ENCODE measurements at regions not wholly inside any gene's neighbourhood (a gene's known extent, or its start where the extent isn't known, plus 50 kb on each side); places are given as distances from the start of the nearest gene placed in this dataset.
A peak's percentile ranks its signal among the peaks of the same experiment; 100 is the strongest.
"Not testable (repeated sequence)": the region's sequence is repeated elsewhere in the genome, so short reads cannot be mapped to it uniquely, and the experiment has no call there.

GRCh38 chr3:147157631-147158030, 248.7 kb downstream of the ZIC4 start:
- no peaks in the 10 kb centered on the region for H3K27me3 ChIP-seq (ENCODE audit: control insufficient read depth, insufficient read depth, low read length)
- no peak overlapping the region for H3K4me3 ChIP-seq (ENCODE audit: insufficient read depth, low read depth, low read length)
- no peak for DNase-seq

DNA sequence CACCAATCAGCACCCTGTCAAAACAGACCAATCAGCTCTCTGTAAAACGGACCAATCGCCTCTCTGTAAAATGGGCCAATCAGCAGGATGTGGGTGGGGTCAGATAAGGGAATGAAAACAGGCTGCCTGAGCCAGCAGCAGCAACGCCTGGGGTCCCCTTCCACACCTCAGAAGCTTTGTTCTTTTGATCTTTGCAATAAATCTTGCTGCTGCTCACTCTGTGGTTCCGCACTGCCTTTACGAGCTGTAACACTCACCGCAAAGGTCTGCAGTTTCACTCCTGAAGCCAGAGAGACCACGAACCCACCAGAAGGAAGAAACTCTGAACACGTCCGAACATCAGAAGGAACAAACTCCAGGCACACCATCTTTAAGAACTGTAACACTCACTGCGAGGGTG, 251.4 kb downstream of the ZIC4 start:
- not testable (repeated sequence) for H3K4me3 ChIP-seq (ENCODE audit: insufficient read depth, low read depth, low read length); DNase-seq; H3K27me3 ChIP-seq (ENCODE audit: control insufficient read depth, insufficient read depth, low read length); H3K36me3 ChIP-seq (replicated peaks; ENCODE audit: control insufficient read depth, insufficient read depth, low read length)

More at GRCh38 chr3:147157631-147158030, 248.7 kb downstream of the ZIC4 start:
- no peaks in the 10 kb centered on the region for H3K36me3 ChIP-seq (replicated peaks; ENCODE audit: control insufficient read depth, insufficient read depth, low read length)

- no peak overlapping the region for H3K4me3 ChIP-seq (ENCODE audit: insufficient read depth, low read depth, low read length)
- H3K36me3 ChIP-seq (replicated peaks; ENCODE audit: control insufficient read depth, insufficient read depth, low read length) = no peaks in the 10 kb centered on the region
- DNase-seq = no peak
- H3K27me3 ChIP-seq (ENCODE audit: control insufficient read depth, insufficient read depth, low read length) = no peaks in the 10 kb centered on the region
Measured at GRCh38 chr3:147153830-147154539, 252.4 kb downstream of the ZIC4 start.

DNA sequence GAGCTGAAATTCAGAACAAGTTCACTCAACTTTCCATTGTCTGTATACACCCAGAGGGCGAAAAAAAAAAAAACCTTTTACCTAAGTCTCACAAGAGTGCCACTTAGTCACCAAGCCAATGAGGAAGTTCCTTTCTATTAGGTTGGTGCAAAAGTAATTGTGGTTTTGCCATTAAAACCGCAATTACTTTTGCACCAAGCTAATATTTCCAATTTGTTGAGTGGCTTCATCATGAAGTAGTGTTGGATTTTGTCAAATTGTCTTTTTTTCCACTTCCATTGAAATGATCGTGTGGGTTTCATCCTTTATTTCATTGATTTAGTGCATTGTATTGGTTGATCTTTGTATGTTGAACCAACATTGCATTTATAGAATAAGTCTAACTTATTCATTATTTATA, 253.9 kb downstream of the ZIC4 start:
- no peak for DNase-seq
- H3K4me3 ChIP-seq (ENCODE audit: insufficient read depth, low read depth, low read length) = no peak overlapping the region
- H3K27me3 ChIP-seq (ENCODE audit: control insufficient read depth, insufficient read depth, low read length) = no peaks in the 10 kb centered on the region
- no peaks in the 10 kb centered on the region for H3K36me3 ChIP-seq (replicated peaks; ENCODE audit: control insufficient read depth, insufficient read depth, low read length)

DNA sequence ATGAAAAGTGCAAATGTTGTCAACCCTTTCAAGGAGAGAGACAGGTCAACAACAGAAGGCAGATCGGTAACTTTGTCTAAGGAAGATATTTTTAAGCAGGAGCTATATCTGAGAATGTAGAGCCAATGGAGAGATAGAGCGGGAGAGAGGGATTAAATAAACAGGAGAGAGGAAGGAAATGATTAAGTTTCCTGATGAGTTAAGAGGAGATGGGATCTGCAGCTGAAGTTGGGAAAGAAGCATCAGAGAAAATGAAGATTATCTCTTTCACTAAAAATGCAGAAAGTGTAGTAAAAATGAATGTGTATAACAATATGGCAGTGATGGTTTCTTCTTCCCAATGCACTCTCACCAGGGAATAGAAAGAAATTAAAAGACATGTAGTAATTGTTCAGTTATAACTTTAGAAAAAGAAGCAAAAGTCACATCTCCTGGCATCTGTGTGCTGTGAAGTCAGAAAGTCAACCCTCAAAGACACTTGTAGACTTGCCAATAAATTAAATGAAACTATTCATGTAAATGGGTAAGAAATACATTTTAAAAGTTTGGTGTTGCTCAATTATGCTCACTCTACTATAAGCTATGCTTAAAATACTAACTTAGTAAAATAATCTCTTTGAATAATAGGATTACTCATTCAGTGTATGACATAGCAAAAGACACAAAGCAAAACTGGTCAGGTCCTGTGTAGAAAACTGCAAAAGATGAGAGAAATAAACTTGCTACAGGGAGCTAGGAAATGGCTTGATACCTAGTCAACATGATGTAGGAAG, 264.6 kb downstream of the ZIC4 start:
- Histone ChIP-seq H3K27me3 (ENCODE audit: control insufficient read depth, insufficient read depth, low read length) (no peaks in the 10 kb centered on the region), H3K4me3 (ENCODE audit: insufficient read depth, low read depth, low read length) (no peak overlapping the region), H3K36me3 (replicated peaks; ENCODE audit: control insufficient read depth, insufficient read depth, low read length) (no peaks in the 10 kb centered on the region)
- no peak for DNase-seq

DNA sequence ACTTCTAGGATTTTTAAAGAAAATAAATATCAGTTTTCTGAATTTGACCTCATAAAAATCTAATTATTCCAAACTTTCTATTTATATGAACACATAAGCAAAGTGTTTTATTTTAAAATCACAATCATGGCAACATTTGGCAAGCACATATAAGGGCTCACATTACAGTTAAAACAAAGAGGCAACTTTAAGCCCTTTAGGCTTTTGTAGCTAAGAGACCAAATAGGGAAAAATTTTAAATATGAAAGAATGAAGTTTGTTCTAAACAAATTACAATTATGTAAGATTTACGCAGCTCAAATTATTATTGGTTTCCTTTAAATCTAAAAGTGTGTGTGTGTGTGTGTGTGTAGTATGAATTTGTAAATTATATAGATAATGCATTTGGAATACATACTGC, 267.0 kb downstream of the ZIC4 start:
- H3K36me3 ChIP-seq (replicated peaks; ENCODE audit: control insufficient read depth, insufficient read depth, low read length) = no peaks in the 10 kb centered on the region
- H3K4me3 ChIP-seq (ENCODE audit: insufficient read depth, low read depth, low read length) = no peak overlapping the region
- no peaks in the 10 kb centered on the region for H3K27me3 ChIP-seq (ENCODE audit: control insufficient read depth, insufficient read depth, low read length)
- DNase-seq = no peak

DNA sequence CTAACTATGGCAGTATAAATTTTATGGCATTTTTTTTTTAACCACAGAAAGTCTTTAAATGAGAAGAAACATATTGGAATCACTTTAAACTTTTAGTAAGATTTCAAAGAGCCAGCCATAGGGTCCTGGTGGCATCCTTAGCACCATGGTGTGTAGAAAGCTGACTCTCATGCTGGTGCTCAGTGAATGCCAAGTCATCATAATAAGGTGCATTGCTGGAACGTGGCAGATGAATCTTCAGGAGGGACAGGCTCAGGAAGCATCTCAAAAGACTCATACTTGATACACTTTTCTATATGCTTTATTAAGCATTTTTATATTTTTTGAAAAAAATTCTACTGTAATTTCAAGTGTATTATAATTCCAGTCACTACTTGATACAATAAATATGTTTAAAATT, 274.2 kb downstream of the ZIC4 start:
- Histone ChIP-seq H3K36me3 (replicated peaks; ENCODE audit: control insufficient read depth, insufficient read depth, low read length) (no peaks in the 10 kb centered on the region), H3K27me3 (ENCODE audit: control insufficient read depth, insufficient read depth, low read length) (no peaks in the 10 kb centered on the region), H3K4me3 (ENCODE audit: insufficient read depth, low read depth, low read length) (no peak overlapping the region)
- DNase-seq = no peak

DNA sequence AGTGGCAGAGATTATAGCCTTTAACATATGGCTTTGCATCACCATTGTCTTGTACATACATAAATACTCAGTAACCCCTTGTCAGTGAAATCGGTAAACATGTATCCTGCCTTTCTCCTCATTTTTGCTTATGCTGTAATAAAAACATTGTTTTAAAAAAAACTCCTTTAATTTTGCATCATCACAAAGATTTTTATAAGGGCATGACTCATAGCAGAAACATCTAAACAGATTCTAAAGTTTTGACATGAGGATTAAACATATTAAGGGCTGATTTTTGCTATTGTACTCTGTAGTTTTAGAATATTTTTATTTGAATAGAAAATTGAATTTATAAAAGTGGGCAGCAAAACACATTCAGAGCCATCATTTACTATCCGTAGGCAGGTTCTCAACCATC, 275.9 kb downstream of the ZIC4 start:
- no peak overlapping the region for H3K4me3 ChIP-seq (ENCODE audit: insufficient read depth, low read depth, low read length)
- H3K36me3 ChIP-seq (replicated peaks; ENCODE audit: control insufficient read depth, insufficient read depth, low read length) = no peaks in the 10 kb centered on the region
- H3K27me3 ChIP-seq (ENCODE audit: control insufficient read depth, insufficient read depth, low read length) = no peaks in the 10 kb centered on the region
- DNase-seq = no peak

DNA sequence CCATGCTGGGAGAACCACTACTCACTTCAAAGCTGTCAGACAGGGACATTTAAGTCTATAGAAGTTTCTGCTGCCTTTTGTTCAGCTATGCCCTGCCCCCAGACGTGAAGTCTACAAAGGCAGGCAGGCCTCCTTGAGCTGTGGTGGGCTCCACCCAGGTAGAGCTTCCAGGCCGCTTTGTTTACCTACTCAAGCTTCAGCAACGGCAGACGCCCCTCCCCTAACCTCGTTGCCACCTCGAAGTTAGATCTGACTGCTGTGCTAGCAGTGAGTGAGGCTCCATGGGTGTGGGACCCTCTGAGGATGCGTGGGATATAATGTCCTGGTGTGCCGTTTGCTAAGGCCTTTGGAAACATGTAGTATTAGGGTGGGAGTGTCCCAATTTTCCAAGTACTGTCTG, 276.7 kb downstream of the ZIC4 start:
- no peaks in the 10 kb centered on the region for H3K27me3 ChIP-seq (ENCODE audit: control insufficient read depth, insufficient read depth, low read length)
- no peak for DNase-seq
- no peaks in the 10 kb centered on the region for H3K36me3 ChIP-seq (replicated peaks; ENCODE audit: control insufficient read depth, insufficient read depth, low read length)
- H3K4me3 ChIP-seq (ENCODE audit: insufficient read depth, low read depth, low read length) = no peak overlapping the region

GRCh38 chr3:147122350-147122749, 284.0 kb downstream of the ZIC4 start:
- no peak overlapping the region for H3K4me3 ChIP-seq (ENCODE audit: insufficient read depth, low read depth, low read length)
- H3K27me3 ChIP-seq (ENCODE audit: control insufficient read depth, insufficient read depth, low read length) = no peaks in the 10 kb centered on the region
- no peak for DNase-seq
- H3K36me3 ChIP-seq (replicated peaks; ENCODE audit: control insufficient read depth, insufficient read depth, low read length) = no peaks in the 10 kb centered on the region

- DNase-seq = peak; percentile 4
- no peaks in the 10 kb centered on the region for H3K36me3 ChIP-seq (replicated peaks; ENCODE audit: control insufficient read depth, insufficient read depth, low read length)
- no peak overlapping the region for H3K4me3 ChIP-seq (ENCODE audit: insufficient read depth, low read depth, low read length)
- H3K27me3 ChIP-seq (ENCODE audit: control insufficient read depth, insufficient read depth, low read length) = no peaks in the 10 kb centered on the region
Measured at GRCh38 chr3:147119989-147120388, 286.4 kb downstream of the ZIC4 start.

DNA sequence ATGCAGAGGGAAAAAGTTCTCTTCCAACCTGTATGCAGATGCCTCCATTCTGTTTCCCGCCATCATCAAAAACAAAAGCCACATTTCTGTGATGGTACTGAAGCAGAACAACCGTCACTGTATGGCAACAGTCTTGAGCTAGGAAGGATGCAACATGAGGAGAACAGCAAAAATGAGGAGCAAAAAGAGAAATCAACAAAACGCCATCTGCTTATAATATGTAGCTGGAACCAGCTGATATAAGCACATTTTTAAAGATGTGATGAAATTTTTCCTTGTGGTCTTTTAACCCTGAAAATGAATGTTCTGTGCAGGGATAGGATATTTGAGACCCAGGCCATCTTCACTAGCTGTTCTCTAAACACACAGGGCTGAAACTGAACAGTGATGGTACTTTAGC, 287.0 kb downstream of the ZIC4 start:
- Histone ChIP-seq H3K36me3 (replicated peaks; ENCODE audit: control insufficient read depth, insufficient read depth, low read length) (no peaks in the 10 kb centered on the region), H3K4me3 (ENCODE audit: insufficient read depth, low read depth, low read length) (no peak overlapping the region), H3K27me3 (ENCODE audit: control insufficient read depth, insufficient read depth, low read length) (no peaks in the 10 kb centered on the region)
- DNase-seq = no peak

- no peaks in the 10 kb centered on the region for H3K27me3 ChIP-seq (ENCODE audit: control insufficient read depth, insufficient read depth, low read length)
- DNase-seq = no peak
- no peaks in the 10 kb centered on the region for H3K36me3 ChIP-seq (replicated peaks; ENCODE audit: control insufficient read depth, insufficient read depth, low read length)
Measured at GRCh38 chr3:147118611-147119010, 287.7 kb downstream of the ZIC4 start.

GRCh38 chr3:147117631-147118030, 288.7 kb downstream of the ZIC4 start:
- H3K27me3 ChIP-seq (ENCODE audit: control insufficient read depth, insufficient read depth, low read length) = no peaks in the 10 kb centered on the region
- H3K36me3 ChIP-seq (replicated peaks; ENCODE audit: control insufficient read depth, insufficient read depth, low read length) = no peaks in the 10 kb centered on the region
- DNase-seq = no peak
- no peak overlapping the region for H3K4me3 ChIP-seq (ENCODE audit: insufficient read depth, low read depth, low read length)

More at GRCh38 chr3:147118611-147119010, 287.7 kb downstream of the ZIC4 start:
- H3K4me3 ChIP-seq (ENCODE audit: insufficient read depth, low read depth, low read length) = no peak overlapping the region

DNA sequence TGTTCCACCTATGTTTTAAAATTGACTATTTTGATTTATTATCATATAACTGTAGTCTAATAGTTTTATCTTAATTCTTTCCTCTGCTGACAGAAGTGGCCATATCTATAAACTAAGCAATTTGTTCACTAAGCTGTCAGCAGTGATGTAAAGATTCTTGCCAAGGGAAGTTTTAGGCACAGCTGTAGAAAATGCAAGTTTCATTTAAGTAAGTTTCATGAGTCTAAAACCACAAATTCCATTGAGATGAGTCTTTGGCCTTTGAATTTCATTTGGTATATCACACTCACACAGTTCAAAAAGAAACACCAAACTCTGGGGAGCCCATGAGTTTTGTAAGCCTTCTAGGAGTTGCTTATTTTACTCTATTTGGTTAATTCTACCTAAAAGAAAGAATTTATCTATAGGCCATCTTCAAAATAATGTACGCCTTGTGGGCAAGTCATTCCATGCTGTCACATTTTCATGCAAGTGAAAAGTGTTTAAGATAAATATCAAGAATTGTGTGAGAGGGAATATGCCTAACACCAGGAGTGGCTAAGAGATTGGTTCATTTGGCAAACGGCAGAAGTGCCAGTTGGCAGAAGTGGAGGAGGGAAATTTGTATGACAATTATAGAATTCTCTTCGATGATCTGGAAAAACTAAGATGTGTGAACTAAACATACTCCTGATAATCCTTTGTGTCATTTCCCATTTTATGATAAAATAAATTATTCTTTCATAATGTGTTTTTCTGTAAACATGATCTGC, 292.9 kb downstream of the ZIC4 start:
- DNase-seq = no peak
- Histone ChIP-seq H3K4me3 (ENCODE audit: insufficient read depth, low read depth, low read length) (no peak overlapping the region), H3K27me3 (ENCODE audit: control insufficient read depth, insufficient read depth, low read length) (no peaks in the 10 kb centered on the region), H3K36me3 (replicated peaks; ENCODE audit: control insufficient read depth, insufficient read depth, low read length) (no peaks in the 10 kb centered on the region)

Data from H7 (cell line).